ENCODE measurements at regions not wholly inside any gene's neighbourhood (a gene's known extent, or its start where the extent isn't known, plus 50 kb on each side); places are given as distances from the start of the nearest gene placed in this dataset.

DNA sequence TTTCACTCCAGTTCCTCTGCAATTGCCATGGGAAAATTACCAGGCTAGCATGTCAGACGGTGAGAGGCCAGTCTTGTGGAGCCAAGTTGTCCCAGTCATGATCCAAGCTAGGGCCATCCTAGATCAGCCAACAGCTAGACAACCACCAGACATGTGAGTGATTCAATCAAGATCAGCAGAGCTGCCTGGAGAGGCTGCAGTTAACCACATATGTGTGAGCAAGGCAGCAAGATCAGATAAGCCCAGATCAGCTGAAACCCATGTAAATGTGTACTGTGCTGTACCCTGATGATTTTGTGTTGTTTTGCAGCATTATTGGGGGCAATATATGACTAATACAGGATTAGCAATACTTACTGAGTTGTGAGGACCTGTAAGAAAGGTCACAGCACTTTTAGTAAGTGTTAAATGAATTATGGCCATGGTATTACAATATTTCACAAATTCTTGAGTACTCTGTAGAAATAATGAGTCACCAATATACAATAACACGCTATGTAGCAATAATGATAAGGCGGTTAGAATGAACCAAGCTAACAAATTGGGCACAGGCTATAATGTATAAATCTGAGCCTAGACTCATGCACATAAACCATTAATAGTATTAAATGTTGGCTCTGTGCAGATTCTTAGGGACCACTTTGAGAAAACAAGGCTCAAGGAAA is 91.4 kb downstream of the SUDS3 start:
- DNase-seq: no peak

GRCh38 chr12:118472940-118473339 is 96.6 kb downstream of the SUDS3 start:
- no peak for DNase-seq

- DNase-seq: no peak
Measured at GRCh38 chr12:118480235-118480634, 103.9 kb downstream of the SUDS3 start.

- no peak for DNase-seq
Measured at GRCh38 chr12:118488034-118488433, 111.7 kb downstream of the SUDS3 start.

DNA sequence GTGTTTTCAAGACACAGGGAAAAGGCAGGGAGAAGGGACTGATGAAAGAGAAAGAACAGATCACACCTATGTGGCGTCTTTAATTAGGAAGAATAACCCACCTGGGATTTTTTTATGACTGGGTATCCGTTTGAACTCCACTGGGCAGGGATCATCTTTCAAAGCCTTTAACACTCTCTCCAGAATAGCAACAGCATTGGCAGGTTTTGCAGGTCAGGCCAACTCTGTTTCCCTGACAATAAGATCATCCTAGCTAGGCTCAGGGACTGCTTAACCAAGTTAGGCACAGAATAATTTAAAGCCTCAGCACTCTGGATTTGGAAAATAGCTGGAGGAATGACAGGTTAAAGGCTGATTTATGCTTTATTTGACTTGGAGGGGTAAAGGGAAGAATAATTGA is 117.6 kb downstream of the SUDS3 start:
- no peak for DNase-seq

GRCh38 chr12:118494776-118495175 is 118.4 kb downstream of the SUDS3 start:
- DNase-seq: no peak

DNA sequence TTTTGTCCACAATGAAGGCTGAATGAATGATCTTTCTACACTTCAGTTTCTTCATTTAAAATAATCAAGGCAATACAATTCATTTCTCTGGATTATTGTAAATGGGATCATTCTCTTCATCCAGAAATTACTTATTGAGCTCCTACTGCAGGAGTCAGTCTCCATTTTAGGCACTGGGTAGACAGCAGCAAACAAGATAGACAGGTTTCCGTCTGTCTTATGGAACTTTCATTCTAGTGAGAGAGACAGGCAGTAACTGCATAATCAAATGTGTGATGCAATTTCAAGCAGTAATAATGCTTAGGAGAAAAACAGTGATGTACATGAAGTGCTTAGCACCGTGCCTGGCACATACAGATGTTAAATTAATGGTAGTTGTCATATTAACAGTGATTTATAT is 118.9 kb downstream of the SUDS3 start:
- DNase-seq: no peak

GRCh38 chr12:118498171-118498570 is 121.8 kb downstream of the SUDS3 start:
- DNase-seq: peak; percentile 11

- DNase-seq: no peak
Measured at GRCh38 chr12:118500299-118500698, 123.9 kb downstream of the SUDS3 start.

GRCh38 chr12:118501489-118501888 is 125.1 kb downstream of the SUDS3 start:
- DNase-seq: no peak

DNA sequence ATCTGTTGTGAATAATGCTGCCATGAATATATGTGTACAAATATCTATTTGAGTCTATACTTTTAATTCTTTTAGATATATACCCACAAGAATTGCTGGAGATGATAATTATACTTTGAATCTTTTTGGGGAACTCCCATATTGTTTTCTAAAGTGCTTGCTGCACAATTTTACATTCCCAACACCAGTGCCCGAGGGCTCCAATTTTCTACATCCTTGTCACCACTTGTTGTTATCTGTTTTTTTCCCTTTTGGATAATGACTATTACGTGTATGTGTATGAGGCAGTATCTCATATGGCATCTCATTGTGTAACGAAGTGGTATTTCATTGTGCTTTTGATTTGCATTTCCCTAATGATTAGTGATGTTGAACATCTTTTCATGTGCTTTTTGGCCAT is 127.1 kb downstream of the SUDS3 start:
- DNase-seq: no peak

DNA sequence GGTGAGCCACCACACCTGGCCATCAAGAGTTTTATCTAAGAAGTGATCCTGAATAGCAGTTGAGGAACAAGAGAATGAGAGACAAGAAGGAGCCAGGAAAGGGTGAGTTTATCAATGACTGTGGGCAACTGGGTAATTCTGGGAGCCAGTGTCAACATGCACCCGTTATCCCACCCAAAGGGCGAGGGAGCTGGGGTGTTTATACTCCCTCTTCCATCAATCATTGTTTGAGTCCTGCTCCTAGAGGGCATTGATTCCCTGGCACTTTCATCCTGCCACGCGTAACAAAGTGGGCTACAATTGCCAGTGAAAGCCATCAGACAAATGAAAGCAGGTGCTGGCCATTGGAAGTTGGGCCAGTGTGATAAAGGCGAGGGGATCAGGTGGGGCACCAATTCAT is 136.3 kb downstream of the SUDS3 start:
- DNase-seq: no peak

GRCh38 chr12:118513611-118514010 is 137.3 kb downstream of the SUDS3 start:
- no peak for DNase-seq

GRCh38 chr12:118514297-118514696 is 137.9 kb downstream of the SUDS3 start:
- no peak for DNase-seq

DNA sequence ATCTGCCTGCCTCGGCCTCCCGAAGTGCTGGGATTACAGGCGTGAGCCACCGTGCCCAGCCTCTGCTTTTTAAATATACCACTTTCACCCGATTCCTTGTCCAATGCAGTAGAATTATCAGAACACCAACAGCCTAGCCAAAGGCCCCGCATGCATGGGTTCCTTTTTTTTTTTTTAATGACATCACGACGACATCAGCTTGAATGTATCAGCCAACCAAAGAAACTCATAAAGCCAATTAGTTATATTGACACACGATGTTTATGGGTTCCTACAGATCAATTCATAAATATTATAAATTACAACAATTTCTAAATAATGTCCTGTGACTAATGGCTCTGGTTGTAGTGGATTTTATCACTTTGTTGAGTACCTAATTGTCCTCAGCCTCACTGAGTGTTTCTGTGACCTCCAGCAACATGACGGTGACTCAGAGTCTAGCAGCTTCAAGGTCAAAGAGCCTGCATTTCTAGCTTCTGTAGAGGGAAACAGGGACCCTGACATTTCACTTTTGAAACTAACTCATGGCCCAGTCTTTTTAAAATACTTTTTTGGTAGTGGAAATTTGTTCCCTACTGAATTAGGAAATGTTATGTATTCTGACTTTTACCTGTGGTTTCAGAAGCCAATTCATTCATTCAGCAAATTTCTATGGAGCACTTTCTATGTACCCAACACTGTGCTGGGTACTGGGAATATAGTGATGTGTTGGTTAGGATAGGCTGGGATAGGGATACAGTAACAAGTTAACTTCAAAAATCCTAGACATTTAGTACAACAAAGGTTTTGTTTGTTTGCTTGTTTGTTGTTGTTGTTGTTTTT is 144.1 kb downstream of the SUDS3 start:
- DNase-seq: no peak

GRCh38 chr12:118521036-118521370 is 144.6 kb downstream of the SUDS3 start:
- DNase-seq: no peak

DNA sequence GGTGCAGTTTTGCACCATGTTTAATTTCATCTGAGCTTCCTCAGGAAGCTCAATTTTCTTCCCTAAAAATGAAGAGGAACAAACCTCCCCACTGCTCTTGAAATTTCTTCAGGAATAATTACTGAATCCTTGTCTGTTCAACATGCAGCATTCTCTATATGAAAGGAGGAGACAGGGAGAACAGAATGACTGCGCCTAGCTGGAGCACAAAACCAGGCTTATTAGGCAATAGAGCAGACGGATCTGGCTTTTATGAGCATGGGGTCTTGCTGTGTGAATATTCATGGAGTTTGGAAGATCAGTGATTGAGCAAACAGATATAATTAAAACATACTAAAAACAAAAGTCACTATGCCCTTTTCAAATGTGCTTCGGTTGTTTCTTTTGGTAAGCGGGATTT is 148.1 kb downstream of the SUDS3 start:
- no peak for DNase-seq

GRCh38 chr12:118525216-118525615 is 148.9 kb downstream of the SUDS3 start:
- no peak for DNase-seq

DNA sequence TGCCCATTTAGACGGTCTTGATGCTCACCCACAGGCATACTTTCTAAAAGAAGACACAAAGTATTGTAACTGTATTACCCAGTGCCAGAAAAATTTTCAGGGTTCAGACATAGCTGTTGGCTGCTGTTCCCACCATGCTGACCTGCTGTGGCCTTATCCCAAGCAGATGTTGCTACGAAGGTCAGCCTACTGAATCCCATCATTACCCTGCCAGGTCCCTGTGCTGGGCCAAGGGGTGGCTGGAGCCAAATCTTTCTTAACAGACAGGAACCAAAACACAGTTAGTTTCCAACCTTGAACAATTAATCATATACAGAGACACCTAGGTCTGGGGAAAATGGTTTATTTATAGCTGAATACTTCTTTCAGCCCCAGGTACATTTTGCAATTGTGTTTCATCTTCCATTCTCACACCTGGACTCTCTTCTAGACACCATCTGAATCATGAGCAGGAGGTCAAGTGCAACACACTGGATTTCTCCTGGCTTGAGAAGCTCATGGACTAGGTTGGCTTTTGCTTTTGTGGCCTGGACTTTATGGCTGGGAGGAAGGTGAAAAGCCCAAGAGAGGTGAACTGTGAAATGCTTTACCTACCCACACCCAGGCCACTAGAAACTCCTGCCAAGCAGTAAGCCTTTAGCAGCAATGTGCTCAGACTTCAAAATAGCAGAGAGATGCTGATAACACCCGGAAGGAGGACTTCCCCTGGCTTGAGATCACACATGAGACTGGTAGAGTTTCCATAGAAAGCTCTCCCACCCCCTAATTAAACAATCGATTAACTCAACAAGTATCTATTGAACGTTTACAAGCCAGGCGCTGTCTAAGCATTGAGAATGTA is 150.1 kb downstream of the SUDS3 start:
- no peak for DNase-seq

DNA sequence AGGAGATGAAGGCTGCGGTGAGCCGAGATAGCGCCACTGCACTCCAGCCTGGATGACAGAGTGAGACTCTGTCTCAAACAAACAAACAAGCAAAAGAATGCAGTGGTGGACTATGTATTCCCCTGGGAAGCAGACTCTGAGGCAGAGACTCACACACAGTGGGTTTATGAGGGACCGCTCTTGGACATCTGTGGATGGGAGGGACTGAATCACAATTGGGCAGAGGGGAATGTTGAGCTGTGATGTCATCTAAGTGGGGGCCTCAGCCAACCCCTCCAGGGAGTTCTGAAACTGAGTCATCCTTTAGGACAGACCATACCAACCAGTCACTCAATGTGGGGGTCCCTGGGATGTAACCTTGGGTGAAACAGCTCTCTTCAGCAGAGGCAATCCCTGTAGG is 151.0 kb downstream of the SUDS3 start:
- no peak for DNase-seq

DNA sequence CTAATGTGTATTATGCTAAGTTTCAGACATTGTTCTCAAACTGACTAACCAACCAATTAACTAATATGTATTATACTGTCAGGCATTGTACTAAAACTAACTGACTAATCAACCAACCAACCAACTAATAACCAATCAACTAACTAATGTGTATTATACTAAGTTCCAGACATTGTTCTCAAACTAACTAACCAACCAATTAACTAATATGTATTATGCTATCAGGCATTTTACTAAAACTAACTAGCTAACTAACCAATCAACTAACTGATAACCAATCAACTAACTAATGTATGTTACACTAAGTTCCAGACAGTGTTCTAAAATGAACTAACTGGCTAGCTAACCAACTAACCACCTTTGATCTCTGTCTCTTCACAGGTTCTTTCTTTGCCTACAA is 152.3 kb downstream of the SUDS3 start:
- no peak for DNase-seq

- DNase-seq: no peak
Measured at GRCh38 chr12:118534003-118534402, 157.6 kb downstream of the SUDS3 start.

DNA sequence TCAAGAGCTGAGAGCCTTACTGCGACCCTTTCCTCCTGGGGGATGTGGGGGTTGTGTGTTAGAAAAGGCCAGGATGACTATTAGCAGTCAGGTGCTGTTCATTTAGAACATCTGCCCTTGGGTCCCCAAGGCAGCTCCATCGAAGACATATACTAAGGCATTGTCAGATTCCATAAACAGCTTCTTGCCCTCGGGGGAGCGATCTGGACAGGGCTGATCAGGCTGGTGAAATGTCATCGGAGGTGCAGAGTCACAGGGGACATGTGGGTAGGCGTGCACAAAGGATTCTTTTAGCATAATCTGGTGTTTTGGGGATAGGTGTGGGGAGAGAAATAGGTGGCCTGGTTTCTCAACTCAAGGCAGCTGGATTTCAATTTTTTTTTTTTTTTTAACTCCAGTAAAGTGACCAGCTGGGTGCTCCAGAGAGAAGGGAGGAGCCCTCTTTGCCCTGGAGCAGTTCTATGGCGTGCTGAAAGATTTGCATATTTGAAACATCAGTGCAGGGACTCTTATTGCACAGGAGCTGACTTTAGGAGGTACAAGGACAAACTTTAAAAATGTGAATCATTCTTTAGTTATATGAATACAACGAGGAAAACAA is 160.1 kb downstream of the SUDS3 start:
- DNase-seq: no peak

All from RPMI8226 (cell line).